Adrenal gland (tissue), 9 donors: ENCODE measurements at regions not wholly inside any gene's neighbourhood (a gene's known extent, or its start where the extent isn't known, plus 50 kb on each side); places are given as distances from the start of the nearest gene placed in this dataset.

Experiments used
- DNase-seq, 7 donors: peaks; one replicate each; pipeline ENCODE4 v3.0.0-alpha.2; 2019 to 2020
- H3K27ac ChIP-seq, 5 donors: fragments of 200-600 bp; sonication (generic) in 4 of 5; 1 replicate in 3 of 5; 2 replicates in 2 of 5; pipeline versions ENCODE4 v1.5.1 to v1.8.0; 2016 to 2020; ENCODE audit warnings: mild to moderate bottlenecking in 1 of 5
- H3K27me3 ChIP-seq: fragments of 200-600 bp; 2 replicates; pipeline ENCODE4 v1.8.0; 2021
- H3K36me3 ChIP-seq, 2 donors: fragments of 200-600 bp; replicated peaks in 1 of 2; 1 replicate in 1 of 2; 2 replicates in 1 of 2; pipeline versions ENCODE4 v1.5.1 to v1.8.0; 2018 to 2022
- H3K4me1 ChIP-seq, 2 donors: fragments of 200-600 bp; replicated peaks in 1 of 2; 1 replicate in 1 of 2; 2 replicates in 1 of 2; pipeline versions ENCODE4 v1.5.1 to v1.8.0; 2018 to 2021
- H3K4me3 ChIP-seq, 4 donors: fragments of 200-600 bp; sonication (generic) in 3 of 4; one replicate each; pipeline ENCODE4 v1.5.1; 2016 to 2018
- H3K9me3 ChIP-seq, 3 donors: fragments of 200-600 bp; sonication (generic) in 1 of 3; replicated peaks in 1 of 3; 1 replicate in 2 of 3; 2 replicates in 1 of 3; pipeline versions ENCODE4 v1.5.1 to v1.8.0; 2016 to 2021
- POLR2A ChIP-seq, 2 donors: fragments of 450-650 bp; IDR thresholded peaks; one replicate each; pipeline ENCODE4 v1.6.1; 2017; ENCODE audit warnings: antibody characterized with exemption in 2 of 2, mild to moderate bottlenecking in 2 of 2, moderate library complexity in 1 of 2
- WGBS, 4 donors: extraction: QIAGEN DNeasy Blood & Tissue Kit in 2 of 4; methylation state at CpG; one replicate each; pipeline versions ENCODE4 v1.1.5 to v1.1.7; 2013 to 2017; 5-methylcytosine and 5-hydroxymethylcytosine counted together
- intact Hi-C, 2 donors: fragments of 100-400 bp; cut with DNase I; formaldehyde crosslinking; loops; one replicate each; pipeline versions ENCODE4 v1.14.1 to v1.15.0; 2022 to 2023
- TF ChIP-seq, protein P1 (sequence below), 6 experiments: fragments of 450-650 bp in 4 of 6; fragments of 200-600 bp in 2 of 6; sonication (generic) in 1 of 6; IDR thresholded peaks; 1 replicate in 5 of 6; 2 replicates in 1 of 6; pipeline versions ENCODE4 v1.5.1 to v1.8.0; 2016 to 2021; ENCODE audit warnings: antibody characterized with exemption in 6 of 6, mild to moderate bottlenecking in 2 of 6, moderate library complexity in 1 of 6
- donor health status: healthy with polysubstance abuse.
- donor health status: Bipolar disorder and iron deficiency.
- donor health status: DM: yes; HTN: yes; CAD: no.
- donor health status: DM: no; HTN: no; CAD: no.
- donor health status: DM: no; HTN: no; CAD: no.

DNA sequence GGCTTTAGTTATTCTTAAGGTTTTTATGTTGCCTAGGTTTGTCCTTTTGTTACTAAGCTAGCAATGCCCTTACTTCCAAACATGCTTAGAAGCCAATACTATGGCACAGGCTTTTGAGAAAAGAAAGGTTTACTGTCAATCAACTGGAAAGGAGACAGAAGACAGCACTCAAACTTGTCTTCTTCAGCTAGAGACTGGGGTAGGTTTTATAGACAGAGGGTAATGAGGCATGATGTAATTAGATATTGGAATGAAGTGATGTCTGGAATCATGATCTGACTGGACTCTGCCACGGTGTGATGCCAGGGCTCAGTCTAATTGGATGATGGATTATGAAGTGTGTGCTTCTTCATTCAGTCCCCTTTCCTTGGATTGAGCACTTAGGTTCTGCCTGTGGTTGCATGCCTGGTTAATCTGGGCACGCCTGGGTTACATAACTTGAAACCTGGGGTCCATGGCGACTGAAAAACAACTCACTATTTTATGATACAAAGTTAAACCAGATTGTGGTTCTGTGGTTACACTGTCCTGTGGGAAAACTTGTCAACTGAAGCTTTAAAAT is 625.8 kb downstream of the BRINP3 start:
- 45 to 75% (median 64%) methylated on average over 3 of the region's 3 CpGs for WGBS, 4 donors
- no peaks in the 10 kb centered on the region for H3K36me3 ChIP-seq
- intact Hi-C loops, result no loop called here
- TF ChIP-seq, protein P1, sequence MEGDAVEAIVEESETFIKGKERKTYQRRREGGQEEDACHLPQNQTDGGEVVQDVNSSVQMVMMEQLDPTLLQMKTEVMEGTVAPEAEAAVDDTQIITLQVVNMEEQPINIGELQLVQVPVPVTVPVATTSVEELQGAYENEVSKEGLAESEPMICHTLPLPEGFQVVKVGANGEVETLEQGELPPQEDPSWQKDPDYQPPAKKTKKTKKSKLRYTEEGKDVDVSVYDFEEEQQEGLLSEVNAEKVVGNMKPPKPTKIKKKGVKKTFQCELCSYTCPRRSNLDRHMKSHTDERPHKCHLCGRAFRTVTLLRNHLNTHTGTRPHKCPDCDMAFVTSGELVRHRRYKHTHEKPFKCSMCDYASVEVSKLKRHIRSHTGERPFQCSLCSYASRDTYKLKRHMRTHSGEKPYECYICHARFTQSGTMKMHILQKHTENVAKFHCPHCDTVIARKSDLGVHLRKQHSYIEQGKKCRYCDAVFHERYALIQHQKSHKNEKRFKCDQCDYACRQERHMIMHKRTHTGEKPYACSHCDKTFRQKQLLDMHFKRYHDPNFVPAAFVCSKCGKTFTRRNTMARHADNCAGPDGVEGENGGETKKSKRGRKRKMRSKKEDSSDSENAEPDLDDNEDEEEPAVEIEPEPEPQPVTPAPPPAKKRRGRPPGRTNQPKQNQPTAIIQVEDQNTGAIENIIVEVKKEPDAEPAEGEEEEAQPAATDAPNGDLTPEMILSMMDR (IDR thresholded peaks at IDR 0.05), result no peak
- TF ChIP-seq POLR2A (IDR thresholded peaks at IDR 0.05), result no peak
- no peaks in the 10 kb centered on the region for H3K27me3 ChIP-seq
- DNase-seq, result no peak
- no peaks in the 10 kb centered on the region for H3K9me3 ChIP-seq
- H3K27ac ChIP-seq, result no peak overlapping the region
- no peaks in the 10 kb centered on the region for H3K4me1 ChIP-seq
- no peak overlapping the region for H3K4me3 ChIP-seq

DNA sequence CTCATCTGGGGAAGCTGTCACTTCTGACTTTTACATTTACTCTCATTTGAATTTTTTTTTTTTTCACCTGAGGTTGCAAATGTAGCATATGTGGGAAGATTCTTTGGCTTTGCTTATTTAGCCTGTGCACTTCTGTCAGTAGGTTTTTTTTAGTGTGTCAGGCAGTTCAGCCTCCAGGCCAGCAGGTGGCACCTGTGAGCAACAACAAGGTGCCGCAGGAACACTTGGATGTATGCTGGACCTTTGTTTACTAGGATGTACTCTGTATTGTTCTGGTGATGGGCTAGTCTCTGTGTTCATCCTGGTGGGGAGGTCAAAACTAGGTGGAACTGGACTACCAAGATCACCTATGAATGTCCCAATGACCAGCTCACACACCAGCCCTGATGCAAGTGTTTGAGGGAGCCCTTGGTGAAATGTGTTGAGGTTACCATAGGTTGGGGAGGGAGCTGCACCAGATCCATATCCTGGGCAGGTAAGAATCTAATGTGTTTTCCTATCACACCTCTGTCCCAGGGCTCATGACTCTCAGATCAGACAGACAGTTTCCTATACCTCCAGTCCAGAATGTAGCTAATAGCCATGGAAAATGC is 618.2 kb downstream of the BRINP3 start:
- no peaks in the 10 kb centered on the region for H3K27me3 ChIP-seq
- H3K36me3 ChIP-seq, result no peaks in the 10 kb centered on the region
- no peaks in the 10 kb centered on the region for H3K9me3 ChIP-seq
- no peak overlapping the region for H3K4me3 ChIP-seq
- TF ChIP-seq, protein P1 (IDR thresholded peaks at IDR 0.05), result peak in 3 of 6 experiments; percentile 8 to 23 (median 23)
- TF ChIP-seq POLR2A (IDR thresholded peaks at IDR 0.05), result no peak
- H3K27ac ChIP-seq, result no peak overlapping the region
- DNase-seq, result peak in 1 of 7 donors; percentile 2
- 86 to 91% (median 88%) methylated on average over 1 of the region's 1 CpG for WGBS, 4 donors
- intact Hi-C loops, result no loop called here
- no peaks in the 10 kb centered on the region for H3K4me1 ChIP-seq

- WGBS, 4 donors, result 67 to 80% (median 77%) methylated on average over 1 of the region's 1 CpG
These were observed 611.1 kb downstream of the BRINP3 start for GRCh38 chr1:189866606-189867005.

DNA sequence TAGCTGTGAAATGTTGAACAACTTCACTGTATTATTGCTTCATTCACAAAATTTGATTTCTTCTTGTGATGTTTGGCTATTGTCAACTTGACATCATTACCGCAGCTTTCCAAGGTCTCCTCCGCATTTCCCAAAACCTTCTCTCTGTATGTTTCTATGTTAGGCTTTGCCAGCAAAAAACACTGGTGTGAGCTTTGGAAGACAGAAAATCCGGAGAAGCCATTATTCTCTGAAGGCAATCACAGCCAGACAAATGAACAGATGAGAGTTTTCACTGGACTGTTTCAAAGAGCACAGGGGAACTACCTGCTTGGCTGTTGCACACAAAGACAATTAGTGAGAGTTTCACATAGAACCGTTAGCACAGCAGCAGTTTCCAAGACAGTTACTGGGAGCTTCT is 609.6 kb downstream of the BRINP3 start:
- TF ChIP-seq, protein P1 (IDR thresholded peaks at IDR 0.05), result no peak
- no peak for TF ChIP-seq POLR2A (IDR thresholded peaks at IDR 0.05)
- WGBS, 4 donors, result 54 to 65% (median 57%) methylated on average over 4 of the region's 4 CpGs
- H3K27me3 ChIP-seq, result no peaks in the 10 kb centered on the region
- no peaks in the 10 kb centered on the region for H3K36me3 ChIP-seq
- H3K4me3 ChIP-seq, result no peak overlapping the region
- intact Hi-C loops, result no loop called here
- no peaks in the 10 kb centered on the region for H3K4me1 ChIP-seq
- no peaks in the 10 kb centered on the region for H3K9me3 ChIP-seq
- no peak overlapping the region for H3K27ac ChIP-seq
- no peak for DNase-seq

More at GRCh38 chr1:189866606-189867005, 611.1 kb downstream of the BRINP3 start:
- Histone ChIP-seq H3K9me3 (no peaks in the 10 kb centered on the region), H3K36me3 (no peaks in the 10 kb centered on the region), H3K4me1 (no peaks in the 10 kb centered on the region), H3K27me3 (no peaks in the 10 kb centered on the region), H3K27ac (no peak overlapping the region), H3K4me3 (no peak overlapping the region)
- TF ChIP-seq, protein P1 (IDR thresholded peaks at IDR 0.05), result no peak
- no peak for TF ChIP-seq POLR2A (IDR thresholded peaks at IDR 0.05)
- DNase-seq, result no peak
- intact Hi-C loops, result no loop called here
